Mesenchymal stem cell (in vitro differentiated cells and primary cell): ENCODE measurements at regions not wholly inside any gene's neighbourhood (a gene's known extent, or its start where the extent isn't known, plus 50 kb on each side); places are given as distances from the start of the nearest gene placed in this dataset.
"Not testable (repeated sequence)": the region's sequence is repeated elsewhere in the genome, so short reads cannot be mapped to it uniquely, and the experiment has no call there.

ENCODE experiments used
- DNase-seq: peaks from one replicate; pipeline ENCODE4 v3.0.0-alpha.2; 2013
- H2AFZ ChIP-seq: one replicate; pipeline ENCODE4 v1.6.1; 2013; ENCODE audit warnings: low read depth, mild to moderate bottlenecking, control low read depth, inconsistent platforms, low read length, moderate library complexity
- H2AK5ac ChIP-seq: 2 replicates; pipeline ENCODE4 v1.6.1; 2013; ENCODE audit warnings: low read length, moderate library complexity, mild to moderate bottlenecking, inconsistent platforms; ENCODE audit not compliant: severe bottlenecking
- H2BK120ac ChIP-seq: one replicate; pipeline ENCODE4 v1.6.1; 2013; ENCODE audit warnings: low read depth, mild to moderate bottlenecking, inconsistent platforms, low read length, moderate library complexity
- H2BK12ac ChIP-seq, 2 experiments: one replicate each; pipeline ENCODE4 v1.6.1; 2013; ENCODE audit warnings: inconsistent platforms in 2 of 2, low read length in 2 of 2, mild to moderate bottlenecking in 2 of 2, moderate library complexity in 2 of 2, control low read depth in 1 of 2
- H2BK15ac ChIP-seq: one replicate; pipeline ENCODE4 v1.6.1; 2013; ENCODE audit warnings: mild to moderate bottlenecking, low read depth, inconsistent platforms; ENCODE audit not compliant: poor library complexity, severe bottlenecking
- H2BK5ac ChIP-seq: 2 replicates; pipeline ENCODE4 v1.6.1; 2013; ENCODE audit warnings: low read depth, mild to moderate bottlenecking, low read length, control low read depth, inconsistent platforms; ENCODE audit not compliant: poor library complexity, severe bottlenecking
- H3K14ac ChIP-seq, 2 experiments: one replicate each; pipeline ENCODE4 v1.6.1; 2013; ENCODE audit warnings: inconsistent platforms in 2 of 2, low read length in 2 of 2, control low read depth in 1 of 2, mild to moderate bottlenecking in 1 of 2, moderate library complexity in 1 of 2
- H3K18ac ChIP-seq, 2 experiments: one replicate each; pipeline ENCODE4 v1.6.1; 2013; ENCODE audit warnings: inconsistent platforms in 2 of 2, low read length in 2 of 2, control low read depth in 1 of 2, low read depth in 1 of 2, mild to moderate bottlenecking in 1 of 2
- H3K23ac ChIP-seq, 2 experiments: one replicate each; pipeline ENCODE4 v1.6.1; 2013; ENCODE audit warnings: inconsistent platforms in 2 of 2, low read length in 2 of 2, mild to moderate bottlenecking in 2 of 2, moderate library complexity in 2 of 2, control low read depth in 1 of 2
- H3K27ac ChIP-seq: 2 replicates; pipeline ENCODE4 v1.5.1; 2013; ENCODE audit warnings: mild to moderate bottlenecking, moderate library complexity, low read length, control low read depth, inconsistent platforms; ENCODE audit not compliant: poor library complexity, severe bottlenecking
- H3K27me3 ChIP-seq, 2 experiments: 2 replicates each; pipeline versions ENCODE4 v1.6.1 to v1.7.0; 2013; ENCODE audit warnings: low read length in 2 of 2, mild to moderate bottlenecking in 2 of 2, moderate library complexity in 2 of 2, control low read depth in 1 of 2, inconsistent platforms in 1 of 2; ENCODE audit not compliant: control insufficient read depth in 1 of 2, insufficient read depth in 1 of 2
- H3K36me3 ChIP-seq, 2 experiments: 2 replicates each; pipeline versions ENCODE4 v1.6.1 to v1.7.0; 2013; ENCODE audit warnings: low read length in 2 of 2, control low read depth in 1 of 2, inconsistent platforms in 1 of 2, low read depth in 1 of 2, mild to moderate bottlenecking in 1 of 2; ENCODE audit not compliant: insufficient read depth in 2 of 2, control insufficient read depth in 1 of 2
- H3K4ac ChIP-seq, 2 experiments: one replicate each; pipeline ENCODE4 v1.6.1; 2013; ENCODE audit warnings: inconsistent platforms in 2 of 2, low read length in 2 of 2, mild to moderate bottlenecking in 2 of 2, moderate library complexity in 2 of 2, control low read depth in 1 of 2, low read depth in 1 of 2
- H3K4me1 ChIP-seq: 2 replicates; pipeline ENCODE4 v1.6.1; 2013; ENCODE audit warnings: low read depth, low read length, control low read depth; ENCODE audit not compliant: control insufficient read depth, insufficient read depth
- H3K4me2 ChIP-seq: 2 replicates; pipeline ENCODE4 v1.6.1; 2013; ENCODE audit warnings: low read length, mild to moderate bottlenecking, inconsistent platforms; ENCODE audit not compliant: poor library complexity, severe bottlenecking
- H3K4me3 ChIP-seq, 2 experiments: 2 replicates each; pipeline versions ENCODE4 v1.5.1 to v1.7.0; 2013; ENCODE audit warnings: low read length in 2 of 2, mild to moderate bottlenecking in 2 of 2, control low read depth in 1 of 2, low read depth in 1 of 2; ENCODE audit not compliant: insufficient read depth in 1 of 2
- H3K79me1 ChIP-seq: replicated peaks from 2 replicates; pipeline ENCODE4 v1.6.1; 2013; ENCODE audit warnings: mild to moderate bottlenecking, control low read depth, low read length, inconsistent platforms; ENCODE audit not compliant: poor library complexity, severe bottlenecking
- H3K9ac ChIP-seq: 2 replicates; pipeline ENCODE4 v1.7.0; 2013; ENCODE audit warnings: mild to moderate bottlenecking, low read length, moderate library complexity
- H3K9me3 ChIP-seq: 2 replicates; pipeline ENCODE4 v1.7.0; 2013; ENCODE audit warnings: mild to moderate bottlenecking, low read length; ENCODE audit not compliant: control insufficient read depth
- H4K8ac ChIP-seq: one replicate; pipeline ENCODE4 v1.6.1; 2013; ENCODE audit warnings: inconsistent platforms, mild to moderate bottlenecking, low read length, moderate library complexity
- H4K91ac ChIP-seq: one replicate; pipeline ENCODE4 v1.6.1; 2013; ENCODE audit warnings: mild to moderate bottlenecking, low read length, inconsistent platforms
- WGBS: methylation state at CpG from one replicate; pipeline ENCODE4 v1.1.7; 2013; ENCODE audit warnings: mixed read lengths; 5-methylcytosine and 5-hydroxymethylcytosine counted together

- 24% methylated on average over 3 of the region's 6 CpGs for WGBS
- not testable (repeated sequence) for H2BK120ac ChIP-seq, H3K4me3 ChIP-seq, H4K91ac ChIP-seq, H3K14ac ChIP-seq, H2BK5ac ChIP-seq, H3K27me3 ChIP-seq, H3K36me3 ChIP-seq, H2AK5ac ChIP-seq, H2BK15ac ChIP-seq, H2BK12ac ChIP-seq, H3K4me1 ChIP-seq, H3K9me3 ChIP-seq, H3K4me2 ChIP-seq, H3K18ac ChIP-seq, H2AFZ ChIP-seq, H4K8ac ChIP-seq, H3K23ac ChIP-seq, H3K79me1 ChIP-seq, H3K4ac ChIP-seq, H3K27ac ChIP-seq, H3K9ac ChIP-seq
- DNase-seq, result peak; percentile 64
Observed at GRCh38 chrY:4035801-4036511, 457.1 kb downstream of the TGIF2LY start.
